ENCODE measurements at regions not wholly inside any gene's neighbourhood (a gene's known extent, or its start where the extent isn't known, plus 50 kb on each side); places are given as distances from the start of the nearest gene placed in this dataset.

DNA sequence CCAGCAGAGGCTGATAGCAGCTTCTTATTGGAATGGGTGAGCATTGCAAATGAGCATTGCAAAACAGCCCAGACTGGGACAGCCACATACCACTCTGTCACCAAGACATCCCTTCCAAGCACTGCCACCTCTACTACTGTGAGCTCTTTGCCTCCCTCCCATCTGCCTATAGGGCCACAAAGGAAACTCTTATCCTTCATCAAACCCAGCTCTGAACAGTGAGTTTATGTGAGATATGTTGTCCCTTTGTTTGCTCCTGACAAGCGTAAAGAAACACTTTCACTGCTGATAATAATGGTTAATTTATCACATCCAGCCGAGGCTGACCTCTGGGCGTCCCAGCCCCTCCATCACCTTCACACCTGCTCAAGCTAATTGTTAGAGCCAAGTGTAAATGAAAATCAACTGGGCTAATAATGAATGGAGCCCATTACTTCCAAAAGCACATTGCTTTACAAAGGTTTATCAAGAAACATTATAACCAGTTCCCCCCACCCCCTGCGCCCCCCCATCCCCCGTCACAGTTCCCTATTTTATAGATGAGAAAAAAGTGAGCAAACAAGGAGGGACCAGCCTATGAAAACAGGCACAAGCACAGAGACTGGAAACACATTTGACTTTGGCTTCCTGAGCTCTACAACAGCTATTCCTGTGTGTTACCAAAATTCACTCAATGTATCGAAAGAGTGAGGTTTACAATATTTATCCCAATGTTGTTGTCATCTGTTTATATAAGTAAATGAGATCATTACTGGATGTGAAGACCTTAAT lies 146.3 kb downstream of the ANXA2 start:
- Histone ChIP-seq H3K4me3 (ENCODE audit: low read depth, low read length) (no peak overlapping the region), H3K27me3 (ENCODE audit: control insufficient read depth, insufficient read depth, low read length) (no peaks in the 10 kb centered on the region), H3K9ac (ENCODE audit: low read depth, low read length) (no peak overlapping the region), H3K4me1 (ENCODE audit: control insufficient read depth, insufficient read depth, low read length) (no peaks in the 10 kb centered on the region), H3K9me3 (ENCODE audit: control insufficient read depth, insufficient read depth, low read length) (no peaks in the 10 kb centered on the region), H3K36me3 (ENCODE audit: control insufficient read depth, insufficient read depth, low read length) (no peaks in the 10 kb centered on the region)

DNA sequence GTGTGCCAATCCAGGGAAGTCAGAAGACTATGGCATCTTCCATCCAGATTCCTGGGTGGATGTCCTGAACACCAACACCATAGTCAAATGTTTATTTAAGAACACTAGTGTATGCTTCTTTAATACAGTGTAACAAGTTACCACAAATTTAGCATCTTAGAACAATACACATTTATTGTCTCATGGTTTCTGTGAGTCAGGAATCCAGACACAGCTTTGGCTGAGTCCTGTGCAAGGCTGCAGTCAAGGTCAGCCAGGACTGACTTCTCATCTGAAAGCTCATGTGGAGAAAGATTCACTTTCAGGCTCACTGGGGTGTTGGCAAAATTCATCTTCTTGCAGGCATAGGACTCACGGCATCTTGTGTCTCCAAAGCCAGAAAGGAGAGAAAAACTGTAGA lies 143.4 kb downstream of the ANXA2 start:
- no peak overlapping the region for H3K9ac ChIP-seq (ENCODE audit: low read depth, low read length)
- no peaks in the 10 kb centered on the region for H3K27me3 ChIP-seq (ENCODE audit: control insufficient read depth, insufficient read depth, low read length)
- no peak overlapping the region for H3K4me3 ChIP-seq (ENCODE audit: low read depth, low read length)
- no peaks in the 10 kb centered on the region for H3K36me3 ChIP-seq (ENCODE audit: control insufficient read depth, insufficient read depth, low read length)
- no peaks in the 10 kb centered on the region for H3K4me1 ChIP-seq (ENCODE audit: control insufficient read depth, insufficient read depth, low read length)
- no peaks in the 10 kb centered on the region for H3K9me3 ChIP-seq (ENCODE audit: control insufficient read depth, insufficient read depth, low read length)

DNA sequence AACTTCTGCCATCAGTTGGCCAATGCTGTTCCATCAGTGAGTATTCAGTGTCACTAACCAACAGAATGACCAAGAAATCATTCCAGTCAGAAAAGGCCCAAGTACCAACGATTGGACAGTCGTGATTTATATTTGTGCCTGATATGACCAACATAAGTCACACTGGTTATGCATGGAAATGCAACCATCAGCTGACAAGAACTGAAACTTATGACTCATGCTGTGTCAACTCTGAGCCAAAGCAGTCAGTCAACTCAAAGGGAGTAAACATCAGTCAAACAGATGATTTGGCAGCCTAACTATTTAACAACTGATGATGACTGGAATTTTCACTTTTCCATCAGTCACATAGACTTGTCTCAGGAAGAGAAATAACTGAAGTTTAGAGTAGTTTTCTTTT lies 142.4 kb downstream of the ANXA2 start:
- Histone ChIP-seq H3K4me3 (ENCODE audit: low read depth, low read length) (no peak overlapping the region), H3K4me1 (ENCODE audit: control insufficient read depth, insufficient read depth, low read length) (no peaks in the 10 kb centered on the region), H3K9me3 (ENCODE audit: control insufficient read depth, insufficient read depth, low read length) (no peaks in the 10 kb centered on the region), H3K27me3 (ENCODE audit: control insufficient read depth, insufficient read depth, low read length) (no peaks in the 10 kb centered on the region), H3K36me3 (ENCODE audit: control insufficient read depth, insufficient read depth, low read length) (no peaks in the 10 kb centered on the region), H3K9ac (ENCODE audit: low read depth, low read length) (no peak overlapping the region)

DNA sequence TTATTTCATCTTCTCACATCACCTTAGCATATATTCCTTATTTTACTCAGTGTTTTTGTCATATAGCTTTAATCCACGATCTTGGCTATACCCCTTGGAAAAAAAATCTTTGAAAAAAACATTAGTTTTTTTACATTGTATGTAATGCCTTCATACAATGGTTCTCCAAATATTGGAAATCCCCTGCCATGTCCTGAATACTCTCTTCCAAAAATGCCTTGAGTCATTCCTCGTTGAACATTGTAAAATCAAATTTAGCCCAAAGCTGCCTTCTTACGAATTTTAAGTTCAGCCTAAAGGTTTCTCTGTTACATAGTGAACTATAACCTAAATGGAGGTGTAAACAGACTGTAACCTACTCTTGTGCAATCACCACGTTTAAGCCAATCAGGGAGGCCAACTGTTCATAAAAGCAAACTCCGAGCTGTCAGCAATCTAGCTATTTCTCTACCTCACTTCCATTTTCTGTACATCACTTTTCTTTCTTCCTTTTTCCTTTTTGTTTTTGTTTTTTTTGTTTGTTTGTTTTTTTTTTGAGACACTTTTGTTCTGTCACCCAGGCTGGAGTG lies 140.1 kb downstream of the ANXA2 start:
- H3K4me1 ChIP-seq (ENCODE audit: control insufficient read depth, insufficient read depth, low read length) = no peaks in the 10 kb centered on the region
- no peak overlapping the region for H3K9ac ChIP-seq (ENCODE audit: low read depth, low read length)
- H3K9me3 ChIP-seq (ENCODE audit: control insufficient read depth, insufficient read depth, low read length) = no peaks in the 10 kb centered on the region
- H3K27me3 ChIP-seq (ENCODE audit: control insufficient read depth, insufficient read depth, low read length) = no peaks in the 10 kb centered on the region
- H3K36me3 ChIP-seq (ENCODE audit: control insufficient read depth, insufficient read depth, low read length) = no peaks in the 10 kb centered on the region
- no peak overlapping the region for H3K4me3 ChIP-seq (ENCODE audit: low read depth, low read length)

DNA sequence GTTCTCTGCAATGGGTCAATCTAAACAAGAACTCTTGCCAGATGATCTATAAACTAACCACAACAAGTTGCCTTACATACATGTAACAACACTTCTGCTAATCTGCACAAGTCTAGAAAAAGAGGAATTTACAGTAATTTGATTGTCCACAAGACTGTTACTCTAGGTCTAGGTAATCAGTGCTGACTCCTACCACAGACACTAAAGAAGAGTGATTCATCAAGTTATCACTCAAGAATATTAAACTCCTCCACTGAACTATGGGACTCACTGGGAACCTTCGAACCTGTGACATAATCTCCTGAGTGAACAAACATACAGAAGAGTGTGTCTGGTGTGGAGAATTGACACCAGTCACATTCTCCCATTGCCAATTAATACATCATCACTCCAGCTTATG lies 138.3 kb downstream of the ANXA2 start:
- Histone ChIP-seq H3K9me3 (ENCODE audit: control insufficient read depth, insufficient read depth, low read length) (no peaks in the 10 kb centered on the region), H3K36me3 (ENCODE audit: control insufficient read depth, insufficient read depth, low read length) (no peaks in the 10 kb centered on the region), H3K4me3 (ENCODE audit: low read depth, low read length) (no peak overlapping the region), H3K27me3 (ENCODE audit: control insufficient read depth, insufficient read depth, low read length) (no peaks in the 10 kb centered on the region), H3K4me1 (ENCODE audit: control insufficient read depth, insufficient read depth, low read length) (no peaks in the 10 kb centered on the region), H3K9ac (ENCODE audit: low read depth, low read length) (no peak overlapping the region)

DNA sequence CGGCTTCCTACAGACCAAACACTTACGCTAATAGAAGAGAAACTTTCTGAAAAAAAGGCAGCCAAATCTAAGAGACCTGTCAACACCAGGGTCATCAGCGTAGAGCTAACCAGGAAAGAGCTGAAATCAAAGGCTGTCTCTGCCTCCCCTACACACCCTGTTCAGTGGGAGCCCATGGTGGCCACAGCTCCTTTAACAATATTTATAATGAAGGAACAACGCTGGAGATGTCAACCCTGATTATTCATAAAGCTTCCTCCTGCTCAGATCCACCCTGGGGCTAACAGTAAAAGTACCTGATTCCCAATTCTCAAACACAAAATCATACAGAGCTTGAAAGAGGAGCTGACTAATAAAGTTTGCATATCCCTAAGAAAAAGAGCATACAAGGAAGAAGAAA lies 133.7 kb downstream of the ANXA2 start:
- Histone ChIP-seq H3K36me3 (ENCODE audit: control insufficient read depth, insufficient read depth, low read length) (no peaks in the 10 kb centered on the region), H3K9me3 (ENCODE audit: control insufficient read depth, insufficient read depth, low read length) (no peaks in the 10 kb centered on the region), H3K27me3 (ENCODE audit: control insufficient read depth, insufficient read depth, low read length) (no peaks in the 10 kb centered on the region), H3K4me1 (ENCODE audit: control insufficient read depth, insufficient read depth, low read length) (no peaks in the 10 kb centered on the region), H3K4me3 (ENCODE audit: low read depth, low read length) (no peak overlapping the region), H3K9ac (ENCODE audit: low read depth, low read length) (no peak overlapping the region)

DNA sequence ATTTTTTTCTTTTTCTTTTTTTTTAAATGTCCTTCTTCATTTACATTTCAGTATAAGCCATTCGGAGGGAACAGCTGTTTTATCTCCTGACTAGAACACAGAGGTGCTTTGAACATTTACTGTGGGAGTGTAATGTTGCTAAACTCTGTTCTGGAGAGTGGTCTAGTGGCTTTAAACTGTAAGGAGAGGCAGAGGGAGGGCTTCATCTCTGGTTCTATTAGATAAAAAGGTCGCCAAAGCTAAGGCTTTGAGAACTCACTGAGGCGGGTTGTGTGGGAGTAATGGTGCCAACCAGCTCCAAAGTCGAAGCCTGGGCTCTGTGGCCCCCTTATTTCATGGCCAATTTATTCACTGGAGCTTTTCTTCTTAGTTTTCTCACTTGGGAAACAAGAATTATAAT lies 133.2 kb downstream of the ANXA2 start:
- H3K27me3 ChIP-seq (ENCODE audit: control insufficient read depth, insufficient read depth, low read length) = no peaks in the 10 kb centered on the region
- H3K36me3 ChIP-seq (ENCODE audit: control insufficient read depth, insufficient read depth, low read length) = no peaks in the 10 kb centered on the region
- H3K9ac ChIP-seq (ENCODE audit: low read depth, low read length) = no peak overlapping the region
- H3K4me3 ChIP-seq (ENCODE audit: low read depth, low read length) = no peak overlapping the region
- no peaks in the 10 kb centered on the region for H3K9me3 ChIP-seq (ENCODE audit: control insufficient read depth, insufficient read depth, low read length)
- no peaks in the 10 kb centered on the region for H3K4me1 ChIP-seq (ENCODE audit: control insufficient read depth, insufficient read depth, low read length)

DNA sequence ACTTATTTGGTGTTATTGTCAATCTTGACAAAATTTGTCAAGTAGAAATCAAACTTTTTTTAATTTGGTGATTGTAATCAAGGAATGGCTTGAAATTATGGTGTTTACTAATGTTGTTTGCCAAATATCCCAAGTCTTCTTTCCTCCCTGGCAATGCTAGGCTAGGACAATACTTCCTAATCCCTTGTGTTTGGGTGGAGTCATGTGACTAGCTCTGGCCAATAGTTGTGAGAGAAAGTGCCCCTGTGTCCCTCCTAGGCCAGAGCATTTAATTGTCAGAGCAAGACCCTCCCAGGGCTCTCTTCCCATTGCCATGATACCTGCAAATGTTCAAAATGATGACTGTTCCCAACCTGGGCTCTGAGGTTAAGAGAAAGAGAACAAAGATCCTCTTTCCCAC lies 132.7 kb downstream of the ANXA2 start:
- H3K36me3 ChIP-seq (ENCODE audit: control insufficient read depth, insufficient read depth, low read length) = no peaks in the 10 kb centered on the region
- no peak overlapping the region for H3K9ac ChIP-seq (ENCODE audit: low read depth, low read length)
- H3K4me3 ChIP-seq (ENCODE audit: low read depth, low read length) = no peak overlapping the region
- no peaks in the 10 kb centered on the region for H3K4me1 ChIP-seq (ENCODE audit: control insufficient read depth, insufficient read depth, low read length)
- no peaks in the 10 kb centered on the region for H3K27me3 ChIP-seq (ENCODE audit: control insufficient read depth, insufficient read depth, low read length)
- no peaks in the 10 kb centered on the region for H3K9me3 ChIP-seq (ENCODE audit: control insufficient read depth, insufficient read depth, low read length)

DNA sequence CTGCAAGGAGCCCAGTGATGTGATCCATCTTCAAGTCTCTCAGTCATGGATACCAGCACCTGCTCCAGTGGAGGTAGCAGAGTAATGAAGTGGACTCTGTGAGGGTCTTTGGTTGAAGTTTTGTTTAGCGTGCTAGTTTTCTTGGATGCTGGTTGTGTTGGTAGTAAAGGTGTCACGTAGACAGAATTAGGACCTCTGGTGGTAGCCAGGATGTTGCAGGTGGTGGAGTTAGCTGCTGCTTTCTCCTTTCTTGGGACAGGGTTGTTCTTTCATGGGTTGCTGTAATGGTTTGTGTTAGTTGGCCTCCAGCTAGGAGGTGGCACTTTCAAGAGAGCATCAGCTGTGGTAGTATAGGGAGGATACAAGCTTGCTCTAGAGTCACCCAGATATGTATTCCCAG lies 125.2 kb downstream of the ANXA2 start:
- H3K36me3 ChIP-seq (ENCODE audit: control insufficient read depth, insufficient read depth, low read length) = no peaks in the 10 kb centered on the region
- H3K27me3 ChIP-seq (ENCODE audit: control insufficient read depth, insufficient read depth, low read length) = no peaks in the 10 kb centered on the region
- no peak overlapping the region for H3K9ac ChIP-seq (ENCODE audit: low read depth, low read length)
- no peaks in the 10 kb centered on the region for H3K4me1 ChIP-seq (ENCODE audit: control insufficient read depth, insufficient read depth, low read length)
- no peaks in the 10 kb centered on the region for H3K9me3 ChIP-seq (ENCODE audit: control insufficient read depth, insufficient read depth, low read length)
- no peak overlapping the region for H3K4me3 ChIP-seq (ENCODE audit: low read depth, low read length)

DNA sequence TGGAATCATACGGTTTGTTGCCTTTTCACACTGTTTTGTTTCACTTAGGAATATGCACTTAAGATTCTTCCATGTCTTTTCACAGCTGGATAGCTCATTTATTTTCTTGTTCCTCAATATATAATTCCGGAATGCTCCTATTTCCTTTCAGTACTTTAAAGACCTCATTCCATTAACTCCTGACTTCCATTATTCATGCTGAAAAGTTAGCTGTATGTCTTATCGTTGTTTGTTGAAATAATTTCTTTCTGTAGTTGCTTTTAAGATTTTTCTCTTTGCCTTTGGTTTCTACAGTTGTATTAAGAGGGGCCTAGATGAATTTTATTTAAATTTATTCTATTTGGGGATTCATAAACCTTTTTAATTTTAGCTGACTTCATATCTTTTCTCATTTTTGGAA lies 122.2 kb downstream of the ANXA2 start:
- H3K27me3 ChIP-seq (ENCODE audit: control insufficient read depth, insufficient read depth, low read length) = no peaks in the 10 kb centered on the region
- no peak overlapping the region for H3K9ac ChIP-seq (ENCODE audit: low read depth, low read length)
- no peak overlapping the region for H3K4me3 ChIP-seq (ENCODE audit: low read depth, low read length)
- no peaks in the 10 kb centered on the region for H3K36me3 ChIP-seq (ENCODE audit: control insufficient read depth, insufficient read depth, low read length)
- H3K9me3 ChIP-seq (ENCODE audit: control insufficient read depth, insufficient read depth, low read length) = no peaks in the 10 kb centered on the region
- no peaks in the 10 kb centered on the region for H3K4me1 ChIP-seq (ENCODE audit: control insufficient read depth, insufficient read depth, low read length)

DNA sequence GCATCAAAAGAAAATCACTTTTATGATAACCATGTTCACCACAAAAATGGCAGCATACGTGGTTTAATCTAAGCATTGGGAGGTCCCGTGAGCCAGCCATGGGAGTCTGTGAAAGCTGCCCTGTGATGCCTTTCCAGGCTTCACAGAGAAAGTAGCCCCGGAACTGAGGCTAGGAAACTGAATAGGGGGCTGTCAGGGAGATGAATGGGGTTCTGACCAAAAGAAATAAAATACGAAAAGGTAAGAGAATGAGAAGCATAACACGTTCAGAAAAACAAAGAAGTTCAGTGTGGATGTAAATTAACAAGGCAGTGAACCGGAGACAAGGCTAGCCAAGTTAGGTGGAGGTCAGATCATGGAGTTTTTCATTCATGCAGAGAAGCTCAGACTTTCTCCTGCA lies 118.9 kb downstream of the ANXA2 start:
- no peak overlapping the region for H3K9ac ChIP-seq (ENCODE audit: low read depth, low read length)
- no peaks in the 10 kb centered on the region for H3K9me3 ChIP-seq (ENCODE audit: control insufficient read depth, insufficient read depth, low read length)
- no peaks in the 10 kb centered on the region for H3K4me1 ChIP-seq (ENCODE audit: control insufficient read depth, insufficient read depth, low read length)
- no peaks in the 10 kb centered on the region for H3K36me3 ChIP-seq (ENCODE audit: control insufficient read depth, insufficient read depth, low read length)
- no peak overlapping the region for H3K4me3 ChIP-seq (ENCODE audit: low read depth, low read length)
- H3K27me3 ChIP-seq (ENCODE audit: control insufficient read depth, insufficient read depth, low read length) = no peaks in the 10 kb centered on the region

DNA sequence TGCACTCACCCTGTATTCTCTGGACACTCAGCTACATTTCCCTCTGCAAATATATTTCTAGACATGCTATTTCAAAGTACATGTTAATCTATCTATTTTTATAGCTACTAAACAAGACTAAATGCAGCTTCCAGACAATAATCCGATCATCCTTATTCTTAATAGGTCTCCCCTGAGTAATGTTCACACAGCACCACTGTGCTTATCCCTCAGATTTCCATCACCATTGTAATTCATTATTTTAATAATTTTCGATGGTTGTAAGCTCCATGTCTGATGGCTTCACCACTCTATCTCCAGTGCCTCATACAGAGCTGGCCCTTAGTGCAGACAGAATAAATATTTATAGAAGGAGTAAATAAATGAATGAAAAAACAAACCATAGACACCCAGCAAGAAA lies 117.5 kb downstream of the ANXA2 start:
- Histone ChIP-seq H3K36me3 (ENCODE audit: control insufficient read depth, insufficient read depth, low read length) (no peaks in the 10 kb centered on the region), H3K9me3 (ENCODE audit: control insufficient read depth, insufficient read depth, low read length) (no peaks in the 10 kb centered on the region), H3K27me3 (ENCODE audit: control insufficient read depth, insufficient read depth, low read length) (no peaks in the 10 kb centered on the region), H3K4me1 (ENCODE audit: control insufficient read depth, insufficient read depth, low read length) (no peaks in the 10 kb centered on the region), H3K4me3 (ENCODE audit: low read depth, low read length) (no peak overlapping the region), H3K9ac (ENCODE audit: low read depth, low read length) (no peak overlapping the region)
